Gastroesophageal sphincter (tissue), 3 donors: ENCODE measurements at regions not wholly inside any gene's neighbourhood (a gene's known extent, or its start where the extent isn't known, plus 50 kb on each side); places are given as distances from the start of the nearest gene placed in this dataset.

Source experiments
- CTCF ChIP-seq, 4 experiments: fragments of 200-600 bp in 2 of 4; fragments of 450-650 bp in 2 of 4; sonication (generic) in 1 of 4; IDR thresholded peaks; one replicate each; pipeline ENCODE4 v1.5.1; 2017 to 2019; ENCODE audit warnings: antibody characterized with exemption in 4 of 4, mild to moderate bottlenecking in 2 of 4, moderate library complexity in 2 of 4
- EP300 ChIP-seq: sonication (generic); formaldehyde crosslinking; IDR thresholded peaks from one replicate; pipeline ENCODE4 v1.6.1; 2017; ENCODE audit warnings: antibody characterized with exemption, mild to moderate bottlenecking
- POLR2A ChIP-seq, 2 donors: fragments of 450-650 bp; IDR thresholded peaks; one replicate each; pipeline ENCODE4 v1.6.1; 2017; ENCODE audit warnings: antibody characterized with exemption in 2 of 2, mild to moderate bottlenecking in 2 of 2, moderate library complexity in 1 of 2
- POLR2AphosphoS5 ChIP-seq: sonication (generic); formaldehyde crosslinking; IDR thresholded peaks from one replicate; pipeline ENCODE4 v1.6.1; 2017; ENCODE audit warnings: antibody characterized with exemption

GRCh38 chr2:118380915-118381653 is 292.8 kb downstream of the INSIG2 start:
- TF ChIP-seq CTCF (IDR thresholded peaks at IDR 0.05): no peak
- TF ChIP-seq POLR2A (IDR thresholded peaks at IDR 0.05): no peak
- no peak for TF ChIP-seq POLR2AphosphoS5
- no peak for TF ChIP-seq EP300
